ENCODE measurements at regions not wholly inside any gene's neighbourhood (a gene's known extent, or its start where the extent isn't known, plus 50 kb on each side); places are given as distances from the start of the nearest gene placed in this dataset.

DNA sequence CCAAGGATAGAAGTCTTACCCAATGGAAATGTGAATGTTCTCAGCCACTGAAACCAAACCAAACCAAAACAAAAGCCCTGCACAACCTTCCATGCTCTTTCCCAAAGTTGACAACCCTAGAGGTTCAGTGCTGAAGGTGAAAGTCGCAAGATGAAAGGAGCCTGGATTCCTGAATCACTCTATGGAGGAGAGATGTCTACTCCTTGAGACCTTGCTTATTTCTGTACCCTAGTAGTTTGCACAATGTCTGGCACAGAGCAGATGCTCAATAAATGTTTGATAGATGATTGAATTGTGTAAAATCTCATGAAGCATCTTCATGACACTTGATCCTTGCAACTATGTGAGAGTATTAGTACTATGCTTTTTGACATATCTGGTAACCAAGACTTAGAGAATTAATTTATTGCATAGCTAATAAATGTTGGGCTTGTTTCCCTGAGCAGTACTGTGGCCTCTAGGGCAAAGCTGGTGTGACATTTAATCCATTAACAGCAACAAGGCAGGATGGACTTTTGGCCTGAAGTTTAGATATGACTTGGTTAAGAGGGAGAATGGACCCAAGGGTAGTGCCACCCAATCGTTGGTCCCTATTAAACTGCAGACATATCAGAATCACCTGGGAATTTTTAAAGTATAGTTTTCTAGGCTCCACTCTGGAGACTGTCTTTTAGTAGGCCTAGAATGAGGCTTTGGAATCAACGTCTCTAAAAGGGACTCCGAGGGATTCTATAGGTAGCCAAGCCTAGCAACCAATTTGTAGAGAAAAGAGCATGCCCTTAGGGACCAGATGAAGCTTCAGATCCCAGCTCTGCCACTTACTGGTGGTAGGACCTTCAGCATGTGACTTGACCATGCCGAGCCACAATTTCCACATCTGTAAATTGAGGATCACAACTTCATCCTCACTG, 145.9 kb downstream of the DDX1 start:
- TF ChIP-seq, protein P1, sequence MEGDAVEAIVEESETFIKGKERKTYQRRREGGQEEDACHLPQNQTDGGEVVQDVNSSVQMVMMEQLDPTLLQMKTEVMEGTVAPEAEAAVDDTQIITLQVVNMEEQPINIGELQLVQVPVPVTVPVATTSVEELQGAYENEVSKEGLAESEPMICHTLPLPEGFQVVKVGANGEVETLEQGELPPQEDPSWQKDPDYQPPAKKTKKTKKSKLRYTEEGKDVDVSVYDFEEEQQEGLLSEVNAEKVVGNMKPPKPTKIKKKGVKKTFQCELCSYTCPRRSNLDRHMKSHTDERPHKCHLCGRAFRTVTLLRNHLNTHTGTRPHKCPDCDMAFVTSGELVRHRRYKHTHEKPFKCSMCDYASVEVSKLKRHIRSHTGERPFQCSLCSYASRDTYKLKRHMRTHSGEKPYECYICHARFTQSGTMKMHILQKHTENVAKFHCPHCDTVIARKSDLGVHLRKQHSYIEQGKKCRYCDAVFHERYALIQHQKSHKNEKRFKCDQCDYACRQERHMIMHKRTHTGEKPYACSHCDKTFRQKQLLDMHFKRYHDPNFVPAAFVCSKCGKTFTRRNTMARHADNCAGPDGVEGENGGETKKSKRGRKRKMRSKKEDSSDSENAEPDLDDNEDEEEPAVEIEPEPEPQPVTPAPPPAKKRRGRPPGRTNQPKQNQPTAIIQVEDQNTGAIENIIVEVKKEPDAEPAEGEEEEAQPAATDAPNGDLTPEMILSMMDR (IDR thresholded peaks at IDR 0.05; ENCODE audit: low read depth, low read length, missing control alignments): no peak
- no peak overlapping the region for H3K4me3 ChIP-seq (ENCODE audit: low read depth, low read length)
- DNase-seq (ENCODE audit: low read depth): no peak
- in situ Hi-C loops (cut with HindIII; ENCODE audit: low sequenced_read_pairs): no loop called here

DNA sequence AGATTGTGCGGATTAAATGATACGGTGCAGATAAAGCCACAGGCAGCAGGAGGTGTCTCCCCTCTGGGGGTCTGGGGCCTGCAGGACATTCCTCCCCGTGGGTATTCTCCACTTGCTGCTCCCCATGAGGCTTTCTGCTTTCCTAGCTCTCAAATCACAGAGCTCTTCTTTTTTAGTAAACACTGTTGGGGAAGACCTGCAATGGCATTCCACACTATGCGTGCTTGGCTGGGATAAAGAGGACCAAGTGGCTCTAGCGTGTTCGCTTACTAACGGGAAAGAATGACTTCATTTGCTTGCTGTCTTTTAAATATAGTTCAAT, 146.5 kb downstream of the DDX1 start:
- TF ChIP-seq, protein P1 (IDR thresholded peaks at IDR 0.05; ENCODE audit: low read depth, low read length, missing control alignments): no peak
- in situ Hi-C loops (cut with HindIII; ENCODE audit: low sequenced_read_pairs): no loop called here
- no peak overlapping the region for H3K4me3 ChIP-seq (ENCODE audit: low read depth, low read length)
- DNase-seq (ENCODE audit: low read depth): no peak

DNA sequence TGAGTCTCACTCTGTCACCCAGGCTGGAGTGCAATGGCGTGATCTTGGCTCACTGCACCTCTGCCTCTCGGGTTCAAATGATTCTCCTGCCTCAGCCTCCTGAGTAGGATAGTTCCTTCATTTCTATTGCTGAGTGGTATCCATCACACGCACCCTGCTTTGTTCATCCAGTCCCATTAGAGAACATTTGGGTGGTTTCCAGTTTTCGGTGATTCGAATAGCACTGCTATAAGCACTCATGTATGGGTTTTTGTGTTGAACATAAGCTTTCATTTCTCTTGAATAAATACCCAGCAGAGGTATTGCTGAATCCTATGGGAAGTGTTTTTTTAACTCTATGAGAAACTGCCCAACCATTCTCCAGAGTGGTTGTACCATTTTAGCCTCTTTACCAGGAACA, 147.3 kb downstream of the DDX1 start:
- no peak for DNase-seq (ENCODE audit: low read depth)
- TF ChIP-seq, protein P1 (IDR thresholded peaks at IDR 0.05; ENCODE audit: low read depth, low read length, missing control alignments): no peak
- in situ Hi-C loops (cut with HindIII; ENCODE audit: low sequenced_read_pairs): no loop called here
- H3K4me3 ChIP-seq (ENCODE audit: low read depth, low read length): no peak overlapping the region

DNA sequence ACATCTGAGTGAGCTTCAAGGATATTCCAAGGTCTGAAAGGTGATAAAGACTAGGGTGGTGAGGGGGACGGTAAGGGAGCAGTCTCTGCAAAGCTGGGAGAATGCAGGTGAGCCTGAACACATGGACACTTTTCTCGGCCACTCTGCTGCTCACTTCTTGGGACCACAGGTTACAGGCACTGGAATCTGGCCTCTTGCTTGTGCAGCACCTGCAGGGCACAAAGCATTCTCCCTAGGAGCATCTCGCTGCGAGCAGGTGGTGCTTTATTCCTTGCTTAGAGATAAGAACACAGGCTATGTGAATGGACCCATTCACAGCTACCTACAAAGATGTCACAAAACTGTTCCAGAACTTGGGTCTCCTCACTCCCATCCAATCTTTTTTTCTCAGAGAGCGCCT, 153.2 kb downstream of the DDX1 start:
- in situ Hi-C loops (cut with HindIII; ENCODE audit: low sequenced_read_pairs): no loop called here

DNA sequence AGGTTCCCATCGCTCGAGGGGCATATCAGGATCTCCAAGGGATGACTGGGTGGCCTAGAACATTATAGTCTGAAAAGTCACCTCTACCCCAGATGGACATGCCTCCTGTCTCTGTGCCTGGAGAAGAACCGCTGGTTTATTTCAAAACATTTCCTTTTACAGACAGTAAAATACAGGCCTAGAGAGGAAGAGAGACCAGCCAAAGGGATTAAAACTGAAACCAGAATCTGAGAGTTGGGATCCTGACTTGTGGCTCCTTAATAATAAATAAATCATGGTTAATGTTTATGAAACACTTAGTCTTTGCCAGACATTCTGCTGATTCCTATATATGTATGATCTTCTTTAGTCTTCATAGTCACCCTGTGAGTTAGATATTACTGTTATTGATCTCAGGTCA, 153.7 kb downstream of the DDX1 start:
- no peak for DNase-seq (ENCODE audit: low read depth)
- H3K4me3 ChIP-seq (ENCODE audit: low read depth, low read length): no peak overlapping the region
- in situ Hi-C loops (cut with HindIII; ENCODE audit: low sequenced_read_pairs): no loop called here
- TF ChIP-seq, protein P1 (IDR thresholded peaks at IDR 0.05; ENCODE audit: low read depth, low read length, missing control alignments): no peak

More for the DNA sequence above, 153.2 kb downstream of the DDX1 start:
- DNase-seq (ENCODE audit: low read depth): no peak
- TF ChIP-seq, protein P1 (IDR thresholded peaks at IDR 0.05; ENCODE audit: low read depth, low read length, missing control alignments): no peak
- H3K4me3 ChIP-seq (ENCODE audit: low read depth, low read length): no peak overlapping the region

DNA sequence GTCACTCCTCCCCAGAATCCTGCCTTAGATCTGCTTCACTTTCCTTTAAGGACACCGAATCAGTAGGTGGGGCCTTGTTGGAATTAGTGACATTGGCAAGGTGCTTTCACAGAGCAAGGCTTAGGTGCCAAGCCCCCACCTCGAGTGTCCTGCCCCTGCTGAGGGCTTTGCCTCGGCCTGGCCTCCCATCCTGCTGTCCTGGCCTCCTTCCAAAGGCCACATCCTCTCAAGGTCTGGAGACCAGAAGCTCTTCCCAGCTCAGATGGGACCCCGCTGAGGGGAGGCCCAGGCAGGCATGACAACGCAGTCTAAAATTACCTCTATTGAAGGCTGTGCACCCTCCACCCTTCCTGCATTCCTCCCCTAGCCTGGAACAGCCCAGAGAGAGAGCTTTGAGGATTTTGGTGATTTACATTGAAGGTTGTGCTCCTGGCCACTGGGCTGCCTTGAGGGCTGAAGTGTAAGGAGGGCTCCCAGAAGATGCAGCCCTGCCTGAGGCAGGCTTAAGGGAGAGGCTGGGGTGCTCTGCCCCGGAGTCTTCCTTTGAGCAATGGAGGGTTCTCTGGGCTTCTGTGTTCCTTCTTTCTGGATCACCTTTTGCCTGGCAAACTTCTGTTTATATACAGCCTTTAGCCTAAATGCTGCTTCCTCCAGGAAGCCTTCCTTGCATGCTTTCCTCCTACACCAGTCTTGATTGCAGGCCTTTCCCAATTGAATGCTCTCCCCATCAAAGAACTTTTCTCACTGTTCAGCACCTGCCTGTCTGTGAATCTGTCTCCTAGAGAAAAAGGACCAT, 154.4 kb downstream of the DDX1 start:
- in situ Hi-C loops (cut with HindIII; ENCODE audit: low sequenced_read_pairs): no loop called here
- H3K4me3 ChIP-seq (ENCODE audit: low read depth, low read length): no peak overlapping the region
- no peak for DNase-seq (ENCODE audit: low read depth)
- TF ChIP-seq, protein P1 (IDR thresholded peaks at IDR 0.05; ENCODE audit: low read depth, low read length, missing control alignments): no peak

All from astrocyte of the cerebellum (primary cell).